NAMALWA (cell line): ENCODE measurements at regions not wholly inside any gene's neighbourhood (a gene's known extent, or its start where the extent isn't known, plus 50 kb on each side); places are given as distances from the start of the nearest gene placed in this dataset.

Source experiments
- DNase-seq: peaks from one replicate; pipeline ENCODE4 v3.0.0-alpha.2; 2015; ENCODE audit warnings: low spot score

DNA sequence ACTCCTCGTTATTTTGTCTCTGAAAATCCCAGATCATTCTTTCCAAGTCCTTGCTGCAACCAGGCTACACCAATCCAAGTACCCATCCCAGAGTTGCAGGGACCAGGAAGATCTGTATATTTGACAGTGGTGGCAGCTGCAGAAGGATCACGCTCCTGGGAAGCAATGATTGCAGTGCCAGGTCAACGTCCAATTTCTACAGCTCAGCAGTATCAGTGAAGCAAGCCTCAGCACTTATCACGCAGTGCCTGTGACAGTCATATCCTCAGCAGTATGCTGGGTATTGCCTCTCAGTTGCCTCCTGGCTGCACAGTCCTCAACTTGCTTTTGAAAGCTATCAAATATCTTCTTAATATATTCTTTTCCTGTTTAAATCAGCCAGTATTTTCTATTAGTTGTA, 66.7 kb downstream of the BARHL2 start:
- DNase-seq, result no peak

DNA sequence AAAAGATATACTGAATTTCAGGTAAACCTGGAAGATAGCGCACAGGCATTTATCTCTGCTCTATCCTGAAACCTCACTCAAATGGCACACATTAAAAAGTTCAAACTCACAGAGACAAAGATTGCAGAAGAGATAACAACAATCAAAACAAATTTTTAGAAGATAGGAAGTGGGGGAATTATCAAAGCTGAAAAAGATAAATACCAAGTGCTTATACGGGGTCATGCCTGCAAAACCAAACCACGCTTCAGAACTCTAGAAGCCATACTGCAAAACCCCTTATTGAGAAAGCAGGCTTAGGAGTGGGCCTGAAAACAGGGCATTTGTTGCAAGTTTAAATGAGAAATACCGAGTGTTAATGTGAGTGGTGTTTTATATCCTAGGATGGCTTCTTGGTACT, 76.8 kb downstream of the BARHL2 start:
- DNase-seq, result no peak

DNA sequence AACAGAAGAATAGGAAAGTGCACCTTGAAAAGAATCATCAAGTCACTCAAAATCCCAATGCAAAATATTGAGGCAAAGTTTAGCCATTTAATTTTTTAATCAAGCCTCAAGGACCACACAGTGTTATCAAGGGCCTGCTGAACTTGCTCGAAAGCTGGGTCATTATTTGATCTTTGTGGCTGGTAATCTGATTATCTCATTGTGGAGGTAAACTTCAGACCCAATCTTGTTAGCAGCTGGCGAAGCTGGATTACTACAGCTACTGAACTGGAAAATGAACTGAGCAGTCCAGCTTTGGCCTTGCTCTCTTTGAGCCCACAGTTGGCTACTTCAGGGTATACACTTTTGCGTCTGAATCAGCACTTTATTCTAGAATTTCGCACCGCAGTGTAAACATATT, 94.4 kb downstream of the BARHL2 start:
- DNase-seq, result no peak

GRCh38 chr1:90621986-90622385, 95.1 kb downstream of the BARHL2 start:
- no peak for DNase-seq

DNA sequence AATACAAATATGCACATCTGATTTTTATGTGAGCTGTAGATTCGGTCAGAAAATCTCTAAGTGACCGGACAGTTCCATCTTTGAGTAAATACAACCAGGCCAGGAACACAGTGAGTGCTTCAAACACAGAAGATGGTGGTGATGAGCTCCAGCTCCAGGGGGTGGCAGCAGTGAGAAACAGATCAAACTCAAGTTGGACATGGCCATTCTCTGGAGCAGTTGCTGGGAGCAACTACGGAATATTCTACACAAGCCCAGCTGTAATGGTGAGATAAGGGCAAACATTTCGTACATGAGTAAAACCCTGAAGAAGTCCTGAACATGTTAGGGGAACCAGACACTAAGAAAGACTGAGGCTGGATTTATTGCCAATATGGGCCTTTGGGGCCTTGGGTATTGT, 100.7 kb downstream of the BARHL2 start:
- peak; percentile 28 for DNase-seq

GRCh38 chr1:90614872-90615271, 102.2 kb downstream of the BARHL2 start:
- DNase-seq, result peak; percentile 15

GRCh38 chr1:90613371-90613770, 103.7 kb downstream of the BARHL2 start:
- no peak for DNase-seq

GRCh38 chr1:90612033-90612432, 105.1 kb downstream of the BARHL2 start:
- DNase-seq, result no peak

GRCh38 chr1:90607736-90608135, 109.4 kb downstream of the BARHL2 start:
- DNase-seq, result no peak

GRCh38 chr1:90605070-90605469, 112.0 kb downstream of the BARHL2 start:
- no peak for DNase-seq

- no peak for DNase-seq
Measured at GRCh38 chr1:90593312-90593711, 123.8 kb downstream of the BARHL2 start.

GRCh38 chr1:90591970-90592356, 125.1 kb downstream of the BARHL2 start:
- no peak for DNase-seq

- DNase-seq, result no peak
Measured at GRCh38 chr1:90591355-90591969, 125.6 kb downstream of the BARHL2 start.

DNA sequence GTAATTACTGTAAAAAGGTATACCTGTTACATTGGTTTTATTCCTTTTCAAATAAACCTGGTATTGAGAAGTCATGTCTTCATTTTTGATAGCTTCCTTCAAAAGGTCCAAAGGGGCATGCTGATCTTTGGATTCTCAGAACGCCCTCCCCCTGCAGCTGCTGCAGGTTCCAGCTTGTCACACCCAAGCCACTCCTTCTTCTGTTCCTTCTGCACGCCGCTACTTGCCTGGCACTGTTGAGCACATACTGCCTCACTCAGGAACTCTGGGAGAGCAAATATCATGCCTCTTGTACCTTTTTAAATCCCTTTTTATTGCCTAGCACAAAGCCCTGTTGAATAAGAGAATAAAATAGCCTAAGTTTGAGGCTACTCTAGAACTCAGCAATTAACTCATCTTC, 136.9 kb downstream of the BARHL2 start:
- DNase-seq, result no peak

GRCh38 chr1:90579212-90579802, 137.8 kb downstream of the BARHL2 start:
- peak; percentile 66 for DNase-seq

DNA sequence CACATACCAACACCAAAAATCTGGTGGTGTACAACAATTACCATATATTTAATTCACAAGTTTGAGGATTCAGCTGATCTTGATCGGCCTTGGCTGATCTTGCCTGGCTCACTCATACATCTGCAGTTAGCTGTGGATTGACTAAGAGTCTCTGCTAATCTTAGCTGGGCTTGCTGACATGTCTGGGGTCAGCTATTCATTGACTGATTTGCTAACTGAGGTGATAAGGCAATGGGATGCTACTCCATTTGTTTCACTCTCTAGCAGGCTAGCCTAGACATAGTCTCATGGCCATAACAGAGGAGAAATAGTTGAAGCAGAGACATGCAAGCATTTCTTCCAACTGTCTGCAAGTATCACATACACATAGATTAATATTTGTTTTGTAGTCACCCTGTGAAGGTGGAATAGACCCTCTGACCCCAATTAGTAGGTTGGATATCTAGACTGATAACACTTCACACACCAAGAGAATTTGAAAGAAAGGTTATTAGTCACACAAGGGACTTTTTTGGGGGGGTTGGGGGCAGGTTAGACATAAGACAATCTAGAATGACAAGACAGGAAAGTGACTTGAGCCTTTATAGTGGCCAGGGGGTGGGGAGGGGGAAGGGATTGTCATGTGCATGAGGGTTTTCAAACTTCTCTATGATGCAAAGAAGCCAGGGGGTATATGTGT, 142.3 kb downstream of the BARHL2 start:
- DNase-seq, result no peak

GRCh38 chr1:90573736-90574135, 143.4 kb downstream of the BARHL2 start:
- no peak for DNase-seq

GRCh38 chr1:90572446-90572845, 144.7 kb downstream of the BARHL2 start:
- no peak for DNase-seq

GRCh38 chr1:90568436-90568835, 148.7 kb downstream of the BARHL2 start:
- no peak for DNase-seq

- DNase-seq, result no peak
Measured at GRCh38 chr1:90564164-90564563, 152.9 kb downstream of the BARHL2 start.

- DNase-seq, result no peak
Measured at GRCh38 chr1:90562892-90563291, 154.2 kb downstream of the BARHL2 start.

GRCh38 chr1:90561911-90562310, 155.2 kb downstream of the BARHL2 start:
- DNase-seq, result peak; percentile 12

DNA sequence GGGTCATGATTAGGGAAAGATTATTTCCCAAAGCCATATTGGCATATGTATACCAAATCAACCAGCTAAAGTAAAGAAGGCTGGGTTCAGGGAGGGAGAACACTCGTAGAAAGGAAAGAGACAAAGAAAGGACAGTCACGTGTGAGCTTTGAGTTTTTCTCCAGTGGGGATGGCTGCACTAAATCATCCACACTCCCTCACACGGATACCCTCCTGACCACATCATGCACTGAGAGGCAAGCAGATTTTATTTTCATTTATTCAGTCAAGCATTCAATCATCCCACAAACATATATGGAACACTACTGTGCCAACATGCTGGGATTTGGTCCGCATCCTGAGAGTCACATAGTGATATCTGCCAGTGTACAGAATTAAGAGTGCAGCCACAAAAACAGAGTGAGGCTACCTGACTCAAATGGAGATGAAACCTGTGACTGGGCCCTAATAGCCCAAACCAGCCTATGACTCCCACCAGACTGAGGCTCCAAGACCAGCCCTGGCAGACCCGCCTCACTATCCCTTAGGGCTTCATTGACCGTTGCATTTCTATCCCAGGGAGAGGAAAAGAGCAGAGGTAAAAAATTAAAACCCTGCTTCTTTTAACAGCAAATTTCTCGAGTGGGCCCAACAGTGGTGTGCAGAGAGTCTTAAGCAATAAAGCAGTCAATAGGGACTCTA, 155.9 kb downstream of the BARHL2 start:
- DNase-seq, result no peak
